ENCODE measurements at regions not wholly inside any gene's neighbourhood (a gene's known extent, or its start where the extent isn't known, plus 50 kb on each side); places are given as distances from the start of the nearest gene placed in this dataset.
"Not testable (repeated sequence)": the region's sequence is repeated elsewhere in the genome, so short reads cannot be mapped to it uniquely, and the experiment has no call there.

DNA sequence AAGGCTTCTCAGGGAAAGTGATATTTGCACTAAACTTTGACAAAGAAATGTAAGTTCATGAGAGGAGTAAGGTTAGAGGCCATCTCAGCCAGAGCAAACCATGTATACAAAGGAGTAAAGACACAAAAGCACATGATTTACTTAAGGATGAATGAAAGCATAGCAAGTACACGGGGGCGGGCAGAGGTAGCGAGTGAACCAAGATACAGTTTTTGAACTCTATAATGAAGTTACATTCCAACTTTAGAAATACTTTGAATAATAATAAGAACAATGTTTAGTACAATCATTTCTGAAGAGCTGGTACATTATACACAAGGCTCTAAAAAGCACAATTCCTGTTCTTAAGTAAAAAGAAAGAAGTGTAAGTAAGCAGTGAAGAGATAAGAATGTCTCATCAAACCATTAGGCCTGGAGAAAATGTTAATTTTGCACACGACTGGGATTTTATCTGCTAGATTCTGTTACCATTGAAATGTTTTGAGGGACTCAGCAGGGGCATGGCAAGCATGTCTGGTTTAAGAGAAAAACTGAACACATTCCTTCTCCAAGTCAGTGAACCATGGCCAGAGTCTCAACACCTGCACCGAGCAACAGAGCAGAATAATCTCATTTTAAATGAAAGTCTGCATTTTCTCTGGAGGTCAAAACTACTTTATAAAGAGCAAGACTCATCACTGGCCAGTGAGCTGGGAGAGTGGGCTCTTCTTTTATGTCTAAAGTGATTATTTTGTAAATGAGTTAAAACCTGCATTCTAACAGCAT, 147.6 kb upstream of the TRPM3 start:
- DNase-seq = no peak

DNA sequence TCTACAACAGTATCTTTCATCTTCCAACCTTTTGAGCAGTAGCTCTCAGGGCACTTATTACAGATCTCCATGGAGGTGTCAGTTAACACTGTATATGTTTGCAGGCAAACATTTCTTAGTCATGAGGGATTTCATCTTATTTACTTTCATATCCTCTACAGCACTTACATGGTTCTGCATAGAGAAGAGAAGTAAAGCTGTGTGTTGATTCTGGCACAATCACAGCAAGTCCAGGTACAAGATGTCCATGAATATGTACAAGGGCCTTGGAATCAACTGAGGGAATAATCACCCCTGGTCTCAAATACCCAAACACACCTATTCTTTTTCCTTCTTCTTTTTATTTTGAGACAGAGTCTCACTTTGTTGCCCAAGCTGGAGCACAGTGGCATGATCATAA, 142.0 kb upstream of the TRPM3 start:
- DNase-seq = no peak

DNA sequence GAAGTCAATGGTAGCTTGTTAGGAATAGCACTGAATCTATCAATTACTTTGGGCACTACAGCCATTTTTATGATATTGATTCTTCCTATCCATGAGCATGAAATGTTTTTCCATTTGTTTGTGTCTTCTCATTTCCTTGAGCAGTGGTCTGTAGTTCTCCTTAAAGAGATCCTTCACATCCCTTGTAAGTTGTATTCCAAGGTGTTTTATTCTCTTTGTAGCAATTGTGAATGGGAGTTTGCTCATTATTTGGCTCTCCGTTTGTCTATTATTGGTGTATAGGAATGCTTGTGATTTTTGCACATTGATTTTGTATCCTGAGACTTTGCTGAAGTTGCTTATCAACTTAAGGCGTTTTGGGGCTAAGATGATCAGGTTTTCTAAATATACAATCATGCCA, 139.0 kb upstream of the TRPM3 start:
- not testable (repeated sequence) for DNase-seq

DNA sequence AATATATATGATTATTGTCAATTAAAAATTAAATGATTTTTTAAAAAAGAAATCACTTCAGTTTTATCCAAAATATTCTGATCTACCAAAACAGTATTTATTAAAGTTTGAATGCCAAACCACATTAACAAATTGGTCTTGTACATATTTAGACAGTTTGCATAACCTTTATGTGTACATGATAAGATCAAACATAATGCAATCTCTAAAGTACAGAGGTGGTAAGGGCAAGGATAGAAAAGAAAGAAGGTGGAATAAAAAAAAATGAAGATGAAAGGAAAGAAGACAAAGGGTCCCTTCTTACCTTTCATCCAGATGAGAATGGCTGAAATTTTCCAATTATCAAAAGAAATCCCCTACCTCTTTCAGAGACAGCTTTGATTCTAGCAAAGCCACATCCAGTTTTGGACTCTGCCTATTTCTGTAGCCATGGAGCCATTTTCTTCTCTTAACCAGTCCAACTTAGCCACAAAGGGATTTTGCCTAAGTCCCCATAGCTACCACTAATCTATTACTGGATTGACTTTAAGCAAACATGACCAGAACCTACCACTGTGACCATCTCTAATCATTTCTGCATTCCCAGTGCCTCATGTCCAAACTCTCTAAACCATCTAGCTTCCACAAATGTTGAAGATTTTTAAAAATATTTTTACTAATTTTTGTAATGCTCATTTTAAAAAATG, 133.3 kb upstream of the TRPM3 start:
- DNase-seq = no peak

DNA sequence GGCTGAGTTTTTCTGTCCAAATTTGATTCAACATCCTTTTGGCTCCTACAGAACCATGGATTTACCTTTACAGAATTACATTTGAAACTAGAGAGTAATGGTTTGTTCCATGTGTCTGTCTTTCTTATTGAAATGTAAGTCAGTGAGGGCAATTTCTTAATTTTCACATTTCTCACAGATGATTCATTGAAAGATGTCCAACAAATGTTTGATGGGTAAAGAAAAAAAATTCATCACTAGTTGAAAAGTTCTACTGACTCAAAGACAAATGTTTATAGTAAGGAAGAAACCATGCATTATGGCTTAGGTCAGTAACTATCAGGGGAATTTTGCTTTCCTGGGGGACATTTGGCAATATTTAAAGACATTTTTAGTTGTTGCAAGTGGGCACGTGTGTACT, 131.6 kb upstream of the TRPM3 start:
- DNase-seq = no peak

DNA sequence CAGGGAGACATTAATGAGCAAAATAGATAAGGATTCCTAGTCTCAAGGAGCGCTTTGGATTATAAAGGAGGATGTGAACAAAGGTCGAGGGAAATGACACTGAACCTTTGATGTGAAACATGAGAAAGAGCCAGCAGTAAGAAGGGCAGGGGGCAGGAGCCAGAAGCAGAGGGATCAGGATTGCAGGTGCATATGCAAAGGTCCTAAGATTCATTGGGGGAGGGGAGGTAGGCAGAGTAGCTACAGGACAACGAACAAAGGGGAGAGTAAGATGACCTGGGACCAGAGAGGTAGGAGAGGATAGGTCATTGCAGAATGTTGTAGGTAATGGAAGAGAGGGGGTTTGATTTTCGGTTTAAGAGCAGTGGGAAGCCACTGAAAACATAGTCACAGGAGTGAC, 129.2 kb upstream of the TRPM3 start:
- DNase-seq = no peak

DNA sequence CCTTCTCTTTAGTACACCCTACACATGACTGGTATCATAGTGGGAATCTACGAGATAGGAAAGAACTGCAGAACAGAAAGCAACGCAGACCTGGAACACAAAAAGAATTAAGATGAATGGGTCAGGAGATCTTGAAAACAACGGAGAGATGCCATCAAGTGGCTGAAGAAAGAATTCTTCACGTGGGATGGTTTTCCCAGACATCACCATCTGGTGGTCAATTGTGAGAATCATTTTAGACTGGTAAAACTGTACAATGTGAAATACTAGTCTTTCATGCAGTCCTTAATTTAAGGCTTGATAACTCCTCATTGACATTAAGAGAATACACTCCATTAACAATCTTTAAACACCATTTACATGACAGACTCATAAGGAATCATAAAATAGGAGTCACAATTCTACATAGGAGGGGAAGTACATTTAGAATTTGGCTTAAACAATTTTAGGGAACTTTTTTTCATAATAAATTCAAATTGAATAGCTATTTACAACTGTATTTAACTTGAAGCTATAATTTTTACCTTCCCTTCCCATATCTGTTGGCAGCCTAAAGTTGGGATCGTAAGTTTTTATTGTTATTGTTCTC, 128.4 kb upstream of the TRPM3 start:
- no peak for DNase-seq

DNA sequence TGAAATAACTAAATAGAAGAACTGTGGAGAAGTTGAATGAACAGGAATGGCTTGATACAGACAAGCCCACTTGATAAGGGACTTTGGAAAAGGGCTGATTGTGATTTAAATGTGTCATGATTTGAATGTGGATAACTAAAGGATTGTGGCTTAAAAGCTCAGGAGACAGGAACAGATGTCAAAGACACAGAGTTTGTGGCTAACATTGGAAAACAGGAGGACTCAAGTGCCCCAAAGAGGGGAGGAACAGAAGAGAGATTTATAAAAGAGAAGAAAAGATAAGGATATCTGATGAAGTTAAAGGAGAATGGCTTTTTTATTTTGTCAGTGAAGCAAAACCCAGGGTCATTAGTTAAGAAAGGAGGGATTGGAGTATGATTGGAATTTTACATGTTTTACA, 124.2 kb upstream of the TRPM3 start:
- no peak for DNase-seq

DNA sequence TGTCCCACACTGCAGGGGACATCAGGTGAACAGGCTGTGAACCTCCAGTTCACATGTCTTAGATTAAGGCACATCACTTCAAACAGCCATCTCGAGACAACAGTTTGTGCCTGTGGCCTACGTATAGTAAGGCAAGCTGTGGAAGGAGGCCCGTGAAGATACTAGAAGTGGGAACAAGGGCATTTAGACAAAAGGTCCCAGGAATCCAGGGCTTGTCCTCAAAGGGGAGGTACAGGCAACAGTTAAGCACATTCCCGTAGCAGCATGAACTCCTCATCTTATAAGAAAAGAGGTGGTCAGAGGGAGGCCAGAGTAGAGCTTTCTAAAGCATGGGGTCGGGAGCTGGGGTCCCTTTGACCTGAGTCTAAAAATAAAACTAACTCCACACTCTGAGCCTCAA, 122.5 kb upstream of the TRPM3 start:
- DNase-seq = no peak

DNA sequence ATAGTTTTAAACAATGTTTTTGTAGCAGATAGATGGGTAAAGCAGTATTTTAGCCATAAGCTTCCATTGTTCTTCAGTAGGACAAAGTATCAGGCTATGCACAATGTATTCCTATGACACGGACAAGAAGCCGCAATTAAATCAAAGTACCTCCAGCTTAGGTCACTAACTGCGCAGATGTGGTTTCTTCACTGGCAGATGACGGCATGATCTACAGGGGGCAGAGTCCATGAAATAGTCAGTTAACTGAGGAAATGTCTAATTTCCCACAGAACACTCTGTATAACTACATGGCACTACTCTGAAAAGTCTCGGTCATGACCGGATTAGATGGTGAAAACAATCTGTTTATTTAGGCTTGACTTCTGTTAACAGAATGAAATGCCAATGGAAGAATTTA, 120.7 kb upstream of the TRPM3 start:
- DNase-seq = no peak

DNA sequence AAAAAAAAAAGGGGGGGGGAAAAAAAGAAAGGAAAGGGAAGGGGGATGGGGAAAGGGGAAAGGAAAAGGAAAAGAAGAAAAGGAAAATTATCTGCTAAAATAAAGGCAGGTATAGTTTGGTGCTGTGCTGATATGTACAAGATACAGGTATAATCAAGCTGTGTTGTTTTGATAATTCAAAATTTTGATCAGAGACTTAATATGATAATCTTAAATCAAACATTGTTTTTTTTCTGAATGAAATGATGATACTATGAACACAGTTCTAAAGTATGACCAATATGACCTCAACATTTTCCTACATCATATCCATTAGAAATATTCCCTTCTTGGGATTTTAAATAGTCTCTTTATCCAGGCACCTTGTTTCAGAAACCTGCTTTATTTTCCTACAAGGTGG, 115.6 kb upstream of the TRPM3 start:
- DNase-seq = no peak

DNA sequence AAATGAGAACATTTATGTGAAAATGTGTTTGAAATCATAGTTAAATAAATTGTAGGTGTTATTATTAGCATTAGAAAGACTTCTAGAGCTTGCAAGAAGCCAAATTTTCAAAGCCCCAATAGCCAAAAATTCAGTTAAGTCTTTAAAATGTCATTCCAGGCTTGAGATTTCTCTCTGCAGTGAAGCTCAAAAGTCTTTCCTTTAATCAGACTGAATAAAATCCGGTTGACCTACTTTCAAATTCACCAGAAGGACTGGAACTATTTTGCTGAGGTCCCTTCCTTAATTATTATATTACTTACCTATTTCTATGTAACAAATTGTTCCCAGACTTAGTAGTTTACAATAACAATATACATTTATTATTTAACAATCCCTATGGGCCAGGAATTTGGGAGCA, 112.2 kb upstream of the TRPM3 start:
- no peak for DNase-seq

DNA sequence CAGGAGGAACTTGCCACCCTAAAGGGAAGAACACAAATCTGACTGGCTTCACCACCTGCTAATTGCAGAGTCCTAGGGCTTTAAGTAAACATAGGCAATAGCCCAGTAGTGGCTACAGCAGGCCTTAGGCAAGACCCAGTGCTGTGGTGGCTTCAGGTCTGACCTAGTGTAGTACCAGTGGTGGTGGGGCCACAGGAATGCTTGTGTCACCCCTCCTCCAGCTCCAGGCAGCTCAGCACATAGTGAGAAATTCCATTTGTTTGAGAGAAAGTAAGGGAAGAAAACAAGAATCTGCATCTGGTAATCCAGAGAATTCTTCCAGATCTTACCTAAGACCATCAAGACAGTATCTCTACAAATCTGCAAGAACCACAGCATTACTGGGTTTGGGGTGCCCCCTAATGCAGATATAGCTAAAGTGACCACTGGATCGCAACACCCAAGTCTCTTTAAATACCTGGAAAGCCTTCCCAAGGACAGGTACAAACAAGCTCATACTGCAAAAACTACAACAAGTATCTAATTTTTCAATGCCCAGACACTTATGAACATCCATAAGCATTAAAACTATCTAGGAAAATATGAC, 102.6 kb upstream of the TRPM3 start:
- DNase-seq = no peak

DNA sequence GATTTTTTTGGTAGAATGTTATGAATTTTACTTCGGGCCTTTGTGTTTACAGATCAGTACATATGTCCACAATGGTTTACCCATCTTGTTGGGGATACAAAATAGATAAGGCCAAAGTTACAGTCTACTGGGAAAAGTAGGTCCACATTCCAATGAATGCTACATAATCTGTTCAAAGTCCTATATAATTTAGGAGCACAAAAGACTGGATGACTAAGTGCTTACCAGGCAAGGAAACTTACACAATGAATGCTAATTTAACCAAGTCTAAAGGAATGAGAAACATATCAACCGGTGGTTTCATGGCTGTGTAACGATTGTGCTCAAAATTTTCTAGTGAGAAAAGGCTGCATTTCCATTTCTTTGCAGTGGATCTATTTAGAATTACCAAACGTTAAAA, 97.4 kb upstream of the TRPM3 start:
- DNase-seq = no peak

DNA sequence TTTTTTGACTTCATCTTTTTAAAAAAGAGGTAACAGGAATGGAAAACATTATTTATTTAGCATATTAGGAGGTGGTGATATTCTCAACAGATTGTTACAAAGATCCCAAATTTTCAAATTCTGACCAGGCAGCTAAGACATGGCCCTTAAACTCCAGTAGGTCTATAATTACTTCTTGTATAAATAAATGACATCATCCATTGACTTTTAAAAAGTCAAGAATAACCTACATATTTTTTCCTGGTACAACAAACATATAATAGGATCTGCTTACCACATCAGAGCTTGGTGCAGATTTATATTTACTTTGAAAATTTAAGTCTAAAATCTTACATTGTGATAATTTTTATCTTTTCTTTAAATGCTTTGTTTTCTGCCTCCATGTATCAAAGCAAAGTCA, 92.2 kb upstream of the TRPM3 start:
- no peak for DNase-seq

DNA sequence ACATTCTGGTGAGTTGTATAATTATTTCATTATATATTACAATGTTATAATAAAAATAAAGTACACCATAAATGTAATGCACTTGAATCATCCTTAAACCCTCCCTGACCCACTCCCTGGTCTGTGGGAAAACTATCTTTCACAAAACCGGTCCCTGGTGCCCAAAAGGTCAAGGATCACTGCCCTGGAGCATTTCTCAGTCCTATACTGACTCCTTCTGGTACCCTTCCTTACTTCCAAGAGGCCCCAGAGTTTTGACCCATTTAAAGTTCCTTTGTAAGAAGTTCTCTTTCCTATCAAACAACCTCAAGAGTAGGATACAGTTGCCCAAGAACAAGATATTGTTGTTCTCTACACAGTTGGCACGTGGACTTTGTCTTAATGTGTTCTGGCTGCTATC, 88.9 kb upstream of the TRPM3 start:
- DNase-seq = no peak

DNA sequence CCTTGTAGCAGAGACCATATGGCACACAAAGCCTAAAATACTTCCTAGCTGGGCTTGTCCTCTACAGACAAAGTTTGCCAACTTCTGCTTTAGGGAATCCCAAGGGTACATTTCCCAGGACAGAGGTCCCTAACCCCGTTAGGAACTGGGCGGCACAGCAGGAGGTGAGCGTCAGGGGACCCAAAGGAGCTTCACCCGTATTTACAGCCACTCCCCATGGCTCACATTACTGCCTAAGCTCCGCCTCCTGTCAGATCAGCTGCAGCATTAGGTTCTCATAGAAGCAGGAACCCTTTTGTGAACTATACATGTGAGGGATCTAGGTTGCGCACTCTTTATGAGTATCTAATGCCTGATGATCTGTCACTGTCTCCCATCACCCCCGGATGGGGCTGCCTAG, 88.5 kb upstream of the TRPM3 start:
- DNase-seq = no peak

DNA sequence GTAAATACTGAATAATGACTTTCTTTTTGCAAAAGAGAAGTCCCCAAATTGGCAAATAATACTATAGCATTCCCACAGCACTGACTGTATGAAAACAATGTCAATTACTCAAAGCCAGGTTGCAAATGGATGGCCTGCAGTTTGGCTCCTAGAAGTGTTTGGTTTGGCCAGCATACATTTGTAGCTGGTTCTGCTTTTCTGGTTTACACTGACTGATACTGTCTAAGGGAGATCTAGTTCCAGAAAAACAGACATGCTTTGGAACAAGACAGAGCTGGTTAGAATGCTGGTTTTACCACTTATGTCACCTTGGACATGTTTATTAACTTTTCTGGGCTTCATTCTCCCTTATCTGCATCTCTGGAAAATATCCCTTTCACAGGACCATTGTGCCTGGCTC, 81.5 kb upstream of the TRPM3 start:
- DNase-seq = no peak

DNA sequence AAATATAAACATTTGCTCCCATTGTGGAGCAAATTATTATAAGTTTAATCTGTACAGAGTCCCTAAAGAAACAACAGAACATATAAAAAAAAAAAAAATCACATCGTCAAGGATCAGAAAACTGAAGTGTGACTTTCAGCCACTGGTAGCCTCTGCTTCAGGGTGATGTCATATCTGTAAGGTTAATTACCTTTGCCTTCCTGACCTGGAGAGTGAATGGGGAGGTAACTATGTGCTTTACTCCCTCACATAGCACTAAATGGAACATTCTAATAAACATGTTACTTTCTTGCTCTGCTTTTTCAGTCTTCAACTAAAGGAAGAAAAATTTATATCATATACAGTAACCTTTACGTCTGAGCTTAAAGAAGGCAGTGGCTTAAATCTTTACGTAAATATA, 70.3 kb upstream of the TRPM3 start:
- no peak for DNase-seq

DNA sequence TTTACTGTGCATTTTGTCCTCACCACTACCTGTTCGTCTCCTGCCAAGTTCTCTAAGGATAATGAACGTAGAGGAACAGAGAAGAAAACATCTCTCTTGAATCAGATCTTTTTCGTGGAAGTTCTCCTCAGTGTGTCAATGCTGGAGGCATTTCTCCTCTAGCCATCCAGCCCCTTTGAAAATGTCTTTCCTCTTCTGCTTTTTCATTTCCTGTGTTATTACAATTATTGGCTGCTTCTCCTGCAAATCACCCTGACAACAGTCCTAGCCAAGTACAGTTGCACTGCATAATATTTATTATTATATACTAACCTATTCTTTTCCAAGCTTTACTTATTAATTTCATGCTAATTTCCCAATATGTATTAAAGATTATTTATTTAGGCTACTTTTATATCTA, 61.8 kb upstream of the TRPM3 start:
- DNase-seq = no peak

DNA sequence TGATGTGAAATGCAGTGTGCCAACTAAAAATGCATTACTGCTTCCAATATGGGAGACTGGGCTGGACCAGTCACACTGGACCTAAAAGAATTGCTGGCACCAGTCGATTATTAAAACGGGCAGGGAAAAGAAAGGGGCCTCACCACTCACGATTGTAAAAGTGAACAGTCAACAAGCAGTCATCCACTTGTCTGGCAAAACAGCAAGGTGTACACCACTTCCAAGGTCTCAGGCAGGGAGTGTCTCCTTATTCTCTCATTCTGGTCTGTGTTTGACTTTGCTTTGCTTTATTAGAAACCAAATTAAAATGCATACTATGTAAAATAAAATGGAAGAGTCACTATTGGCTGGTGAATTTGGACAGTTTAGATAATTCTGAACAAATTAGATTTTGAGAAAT, 57.8 kb upstream of the TRPM3 start:
- DNase-seq = no peak

DNA sequence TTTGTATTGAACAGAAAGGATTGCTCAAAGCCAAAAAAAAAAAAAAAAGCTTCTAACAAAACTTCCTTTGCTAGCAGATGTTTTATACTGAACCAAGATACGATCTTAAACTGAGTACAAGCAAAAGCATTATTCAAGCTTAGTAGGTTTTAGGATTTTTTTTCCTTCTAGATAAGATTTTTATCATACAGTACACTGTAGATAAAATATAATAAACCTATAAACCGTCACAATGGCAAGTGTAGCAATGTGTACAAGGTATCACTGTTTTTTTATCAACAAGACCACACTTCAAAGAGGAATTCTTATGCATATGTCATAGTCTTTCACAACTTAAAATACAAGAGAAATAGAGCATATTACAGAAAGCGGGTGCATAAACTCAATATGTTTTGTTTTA, 56.5 kb upstream of the TRPM3 start:
- DNase-seq = no peak

DNA sequence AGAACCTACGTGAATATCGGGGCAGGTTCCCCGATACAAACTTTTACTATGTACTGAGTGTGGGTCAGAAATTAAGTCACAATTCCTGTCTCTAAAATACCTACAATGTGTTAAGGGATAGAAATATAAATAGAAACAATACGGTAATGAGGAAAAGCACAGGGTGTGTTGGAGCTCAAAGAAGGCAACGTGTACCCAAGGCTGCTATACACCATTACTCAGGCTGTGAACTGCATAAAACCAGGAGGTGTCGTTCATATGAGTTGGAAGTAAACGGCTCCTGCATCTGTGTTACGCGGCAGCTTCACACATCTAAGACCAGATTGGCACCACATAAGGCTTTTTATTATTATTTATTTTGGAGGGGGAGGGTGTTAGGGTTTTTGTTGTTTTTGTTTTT, 50.1 kb upstream of the TRPM3 start:
- no peak for DNase-seq

Data from activated naive CD4-positive, alpha-beta T cell (primary cell).